ENCODE measurements at regions not wholly inside any gene's neighbourhood (a gene's known extent, or its start where the extent isn't known, plus 50 kb on each side); places are given as distances from the start of the nearest gene placed in this dataset.

GRCh38 chr5:89901346-89901745, 508.2 kb downstream of the CETN3 start:
- Histone ChIP-seq H3K36me3 (no peaks in the 10 kb centered on the region), H3K4me1 (no peaks in the 10 kb centered on the region), H3K27ac (no peak overlapping the region), H3K9me3 (no peaks in the 10 kb centered on the region), H3K4me3 (no peak overlapping the region), H3K27me3 (no peaks in the 10 kb centered on the region)
- intact Hi-C loops (cut with DNase I): no loop called here
- ATAC-seq (no peak), DNase-seq (no peak)
- TF ChIP-seq, protein P1, sequence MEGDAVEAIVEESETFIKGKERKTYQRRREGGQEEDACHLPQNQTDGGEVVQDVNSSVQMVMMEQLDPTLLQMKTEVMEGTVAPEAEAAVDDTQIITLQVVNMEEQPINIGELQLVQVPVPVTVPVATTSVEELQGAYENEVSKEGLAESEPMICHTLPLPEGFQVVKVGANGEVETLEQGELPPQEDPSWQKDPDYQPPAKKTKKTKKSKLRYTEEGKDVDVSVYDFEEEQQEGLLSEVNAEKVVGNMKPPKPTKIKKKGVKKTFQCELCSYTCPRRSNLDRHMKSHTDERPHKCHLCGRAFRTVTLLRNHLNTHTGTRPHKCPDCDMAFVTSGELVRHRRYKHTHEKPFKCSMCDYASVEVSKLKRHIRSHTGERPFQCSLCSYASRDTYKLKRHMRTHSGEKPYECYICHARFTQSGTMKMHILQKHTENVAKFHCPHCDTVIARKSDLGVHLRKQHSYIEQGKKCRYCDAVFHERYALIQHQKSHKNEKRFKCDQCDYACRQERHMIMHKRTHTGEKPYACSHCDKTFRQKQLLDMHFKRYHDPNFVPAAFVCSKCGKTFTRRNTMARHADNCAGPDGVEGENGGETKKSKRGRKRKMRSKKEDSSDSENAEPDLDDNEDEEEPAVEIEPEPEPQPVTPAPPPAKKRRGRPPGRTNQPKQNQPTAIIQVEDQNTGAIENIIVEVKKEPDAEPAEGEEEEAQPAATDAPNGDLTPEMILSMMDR (IDR thresholded peaks at IDR 0.05): no peak

GRCh38 chr5:89900346-89900745, 509.2 kb downstream of the CETN3 start:
- TF ChIP-seq, protein P1 (IDR thresholded peaks at IDR 0.05): no peak
- intact Hi-C loops (cut with DNase I): no loop called here
- Histone ChIP-seq H3K36me3 (no peaks in the 10 kb centered on the region), H3K27ac (no peak overlapping the region), H3K9me3 (no peaks in the 10 kb centered on the region), H3K4me1 (no peaks in the 10 kb centered on the region), H3K27me3 (no peaks in the 10 kb centered on the region), H3K4me3 (no peak overlapping the region)
- ATAC-seq (no peak), DNase-seq (no peak)

DNA sequence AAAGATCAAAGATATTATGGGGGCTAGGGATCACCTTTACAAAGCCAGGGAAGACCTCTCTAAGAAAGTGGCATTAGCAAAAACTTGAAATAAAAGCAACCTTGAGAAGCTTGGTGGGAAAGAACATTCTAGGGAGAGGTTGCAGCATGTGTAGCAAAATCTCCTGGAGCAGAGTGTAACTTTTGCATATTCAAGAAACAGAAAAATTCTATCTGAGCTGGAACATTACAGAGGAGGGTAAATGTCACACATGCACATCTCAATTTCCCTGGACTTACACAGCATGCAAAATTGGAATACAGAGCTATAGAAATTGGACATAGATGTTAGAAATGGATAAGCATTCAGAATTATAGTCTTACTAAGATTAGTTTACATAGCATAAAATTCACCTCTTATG, 510.0 kb downstream of the CETN3 start:
- Histone ChIP-seq H3K27ac (no peak overlapping the region), H3K4me1 (no peaks in the 10 kb centered on the region), H3K27me3 (no peaks in the 10 kb centered on the region), H3K9me3 (no peaks in the 10 kb centered on the region), H3K4me3 (no peak overlapping the region), H3K36me3 (no peaks in the 10 kb centered on the region)
- intact Hi-C loops (cut with DNase I): no loop called here
- TF ChIP-seq, protein P1 (IDR thresholded peaks at IDR 0.05): no peak
- ATAC-seq (no peak), DNase-seq (no peak)

DNA sequence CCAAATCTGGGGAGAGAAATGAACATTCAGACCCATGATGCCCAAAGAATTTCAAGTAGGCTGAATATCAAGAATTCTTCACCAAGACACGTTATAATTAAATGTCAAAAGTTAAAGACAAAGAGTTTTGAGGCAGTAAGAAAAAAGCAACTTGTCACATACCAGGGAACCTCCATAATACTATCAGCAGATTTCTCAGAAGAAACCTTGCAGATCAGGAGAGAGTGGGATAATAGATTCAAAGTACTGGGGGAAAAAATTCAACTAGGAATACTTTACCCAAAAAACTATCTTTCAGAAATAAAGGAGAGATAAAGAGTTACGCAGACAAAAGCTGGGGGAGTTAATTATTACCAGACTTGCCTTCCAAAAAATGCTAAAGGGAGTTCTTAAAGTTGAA, 516.0 kb downstream of the CETN3 start:
- TF ChIP-seq, protein P1 (IDR thresholded peaks at IDR 0.05): no peak
- no peaks in the 10 kb centered on the region for H3K27me3 ChIP-seq
- ATAC-seq (no peak), DNase-seq (no peak)
- intact Hi-C loops (cut with DNase I): no loop called here
- H3K4me1 ChIP-seq: no peaks in the 10 kb centered on the region
- H3K4me3 ChIP-seq: no peak overlapping the region
- H3K27ac ChIP-seq: no peak overlapping the region
- H3K36me3 ChIP-seq: no peaks in the 10 kb centered on the region
- peaks cover 6% of the 10 kb centered on the region for H3K9me3 ChIP-seq

- H3K4me3 ChIP-seq: no peak overlapping the region
- intact Hi-C loops (cut with DNase I): no loop called here
- TF ChIP-seq, protein P1 (IDR thresholded peaks at IDR 0.05): no peak
- H3K36me3 ChIP-seq: no peaks in the 10 kb centered on the region
- H3K4me1 ChIP-seq: no peaks in the 10 kb centered on the region
- ATAC-seq: no peak
- no peak for DNase-seq
- H3K27me3 ChIP-seq: no peaks in the 10 kb centered on the region
- H3K27ac ChIP-seq: no peak overlapping the region
- no peaks in the 10 kb centered on the region for H3K9me3 ChIP-seq
Measured at GRCh38 chr5:89885670-89886069, 523.9 kb downstream of the CETN3 start.

GRCh38 chr5:89883967-89884366, 525.6 kb downstream of the CETN3 start:
- no peaks in the 10 kb centered on the region for H3K27me3 ChIP-seq
- H3K36me3 ChIP-seq: no peaks in the 10 kb centered on the region
- H3K27ac ChIP-seq: no peak overlapping the region
- no peaks in the 10 kb centered on the region for H3K9me3 ChIP-seq
- TF ChIP-seq, protein P1 (IDR thresholded peaks at IDR 0.05): no peak
- H3K4me1 ChIP-seq: no peaks in the 10 kb centered on the region
- ATAC-seq (no peak), DNase-seq (no peak)
- no peak overlapping the region for H3K4me3 ChIP-seq
- intact Hi-C loops (cut with DNase I): no loop called here
